OCI-M1 (cell line): ENCODE measurements at regions not wholly inside any gene's neighbourhood (a gene's known extent, or its start where the extent isn't known, plus 50 kb on each side); places are given as distances from the start of the nearest gene placed in this dataset.
"Not testable (repeated sequence)": the region's sequence is repeated elsewhere in the genome, so short reads cannot be mapped to it uniquely, and the experiment has no call there.

Experiments used
- DNase-seq: peaks from one replicate; lab custom pipeline; 2025; lab: John Stamatoyannopoulos, UW

DNA sequence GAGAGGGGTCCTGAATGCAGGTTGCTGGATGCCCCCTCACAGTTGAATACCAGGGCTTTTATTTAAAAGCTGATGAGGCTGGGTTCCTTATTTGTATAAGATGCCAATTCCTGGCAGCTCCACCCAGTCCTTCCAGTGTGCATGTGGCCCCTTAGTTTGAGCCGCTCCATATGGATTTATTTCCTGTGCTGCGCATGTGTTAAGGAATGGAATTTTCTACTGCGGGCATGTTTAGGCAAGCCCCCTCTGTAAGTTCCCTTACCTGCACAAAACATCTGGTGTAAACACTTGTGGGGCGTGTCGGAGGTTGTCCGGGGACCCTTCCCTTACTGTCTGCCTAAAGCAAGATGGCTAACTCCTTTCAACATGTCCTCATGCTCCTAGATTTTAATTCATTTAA lies 1901.4 kb downstream of the KHDRBS2 start:
- not testable (repeated sequence) for DNase-seq

GRCh38 chr6:60382771-60383170 lies 1903.3 kb downstream of the KHDRBS2 start:
- DNase-seq = not testable (repeated sequence)

DNA sequence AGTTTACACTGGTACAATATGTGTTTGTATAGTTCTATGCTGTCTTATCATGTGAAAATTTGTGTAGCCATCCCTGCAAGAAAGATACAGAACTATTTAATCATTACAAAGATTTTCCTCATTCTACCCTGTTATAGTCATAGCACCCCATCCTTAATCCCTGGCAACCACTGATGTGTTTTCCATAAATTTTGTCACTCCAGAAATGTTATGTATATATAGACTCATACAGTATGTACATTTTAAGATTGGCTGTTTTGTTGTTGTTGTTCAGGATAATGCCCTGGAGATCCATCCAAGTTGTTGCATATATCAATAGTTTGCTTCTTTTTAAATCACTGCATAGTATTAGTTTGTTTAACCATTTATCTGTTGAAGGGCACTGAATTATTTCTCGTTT lies 1911.9 kb downstream of the KHDRBS2 start:
- not testable (repeated sequence) for DNase-seq

GRCh38 chr6:60367800-60368199 lies 1918.2 kb downstream of the KHDRBS2 start:
- DNase-seq = not testable (repeated sequence)

- DNase-seq = not testable (repeated sequence)
Measured at GRCh38 chr6:60365901-60366300, 1920.1 kb downstream of the KHDRBS2 start.

- not testable (repeated sequence) for DNase-seq
Measured at GRCh38 chr6:60342411-60343008, 1943.5 kb downstream of the KHDRBS2 start.

DNA sequence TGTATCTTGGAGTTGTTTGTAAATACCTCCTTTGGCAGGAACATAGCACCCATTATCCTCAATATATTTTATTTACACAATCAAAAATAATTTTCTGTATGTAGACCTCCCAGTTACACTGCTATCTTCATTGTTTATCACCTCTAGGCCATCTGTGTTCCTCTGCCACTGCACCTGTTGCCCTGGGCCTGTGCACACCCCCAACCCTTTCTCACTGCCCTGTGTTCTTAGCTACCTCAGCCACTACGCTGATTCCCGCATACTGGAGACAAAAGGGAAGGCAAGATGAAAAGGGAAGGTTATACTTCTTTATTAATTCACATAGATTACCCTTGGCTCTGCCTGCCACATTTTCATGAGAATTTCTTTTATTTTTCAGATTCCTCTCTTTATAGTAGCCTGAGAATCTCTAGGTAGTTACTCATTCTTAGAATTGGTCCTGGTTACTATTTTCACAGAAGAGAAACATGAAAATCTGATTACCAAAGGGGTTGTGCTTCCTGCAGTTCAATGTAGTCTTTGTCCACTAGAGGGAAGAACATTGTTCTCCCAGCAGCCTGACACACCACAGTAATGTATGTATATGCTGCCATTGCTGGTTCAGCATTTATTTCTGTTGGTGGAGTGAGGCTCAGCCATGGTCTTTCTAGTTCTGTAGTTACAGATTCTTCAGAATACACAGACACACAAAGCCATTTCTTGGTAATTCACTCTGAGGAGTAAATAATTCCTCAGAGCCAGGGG lies 1947.5 kb downstream of the KHDRBS2 start:
- DNase-seq = peak; percentile 65

DNA sequence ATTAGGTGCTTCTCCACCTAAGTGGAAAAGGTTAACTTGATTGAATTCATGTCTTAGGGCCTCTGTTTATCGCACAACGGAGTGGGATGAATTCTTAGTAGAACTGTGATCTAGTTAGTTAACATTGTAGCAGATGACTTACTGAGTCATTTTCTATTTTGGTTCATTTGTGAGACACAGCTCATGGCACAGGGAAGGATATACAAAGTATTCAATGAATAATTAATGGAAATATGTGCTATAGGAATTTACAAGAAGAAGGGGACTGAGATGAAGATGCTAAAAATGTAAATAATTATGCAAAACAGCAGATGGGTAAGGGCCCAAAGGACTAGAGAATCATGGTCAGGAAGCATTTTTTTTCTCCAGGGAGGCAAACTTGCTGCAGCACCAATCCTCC lies 1950.9 kb downstream of the KHDRBS2 start:
- DNase-seq = not testable (repeated sequence)

DNA sequence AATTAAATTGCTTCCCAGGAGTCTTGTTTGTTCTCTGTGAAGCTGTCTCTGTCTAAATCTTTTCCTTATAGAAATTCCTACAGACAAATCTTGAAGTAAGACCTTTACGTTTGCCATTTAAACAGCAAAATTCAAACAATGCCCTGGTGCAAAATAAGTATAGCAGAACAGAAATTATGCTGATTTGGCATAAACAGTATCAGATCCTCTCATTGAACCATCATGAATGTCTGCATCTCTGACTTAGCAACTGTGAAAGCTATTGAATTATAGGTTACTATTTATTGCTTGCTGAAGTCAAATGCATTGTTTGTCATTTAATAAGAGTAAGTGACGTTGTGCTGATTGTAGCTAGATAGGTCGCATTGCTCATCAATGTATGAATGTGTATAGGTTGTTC lies 1952.3 kb downstream of the KHDRBS2 start:
- not testable (repeated sequence) for DNase-seq

DNA sequence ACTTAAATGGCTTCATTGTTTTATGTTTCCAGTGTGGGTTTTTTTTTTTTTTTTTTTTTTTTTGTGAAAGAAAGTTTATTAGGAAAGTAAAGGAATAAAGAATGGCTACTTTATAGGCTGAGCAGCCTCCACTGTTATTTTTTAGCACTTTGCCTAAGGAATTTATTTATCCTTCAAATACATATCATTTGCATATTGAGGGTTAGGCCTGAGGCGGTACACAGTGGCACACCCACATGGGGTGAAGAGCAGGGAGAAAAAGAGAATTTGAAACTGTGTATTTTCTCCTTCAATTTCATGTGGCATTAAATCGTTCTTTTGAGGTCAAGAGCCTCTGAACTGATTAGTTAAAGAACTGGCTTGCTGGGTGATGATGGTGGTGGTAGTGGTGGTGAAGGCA lies 1977.1 kb downstream of the KHDRBS2 start:
- not testable (repeated sequence) for DNase-seq
